ENCODE measurements at regions not wholly inside any gene's neighbourhood (a gene's known extent, or its start where the extent isn't known, plus 50 kb on each side); places are given as distances from the start of the nearest gene placed in this dataset.

- DNase-seq (ENCODE audit: low read depth) (no peak), FAIRE-seq (no peak)
- Mint-ChIP-seq H3K4me3 (ENCODE audit: unreplicated experiment) (no peak overlapping the region), H3K4me1 (ENCODE audit: low read depth, unreplicated experiment) (no peaks in the 10 kb centered on the region), H3K9me3 (ENCODE audit: unreplicated experiment) (peaks cover 2% of the 10 kb centered on the region), H3K36me3 (ENCODE audit: low read depth, unreplicated experiment) (no peaks in the 10 kb centered on the region), H3K27ac (ENCODE audit: unreplicated experiment) (no peak overlapping the region), H3K27me3 (ENCODE audit: low read depth, unreplicated experiment) (no peaks in the 10 kb centered on the region)
- Histone ChIP-seq H3K27me3 (ENCODE audit: insufficient read depth, low read length) (no peaks in the 10 kb centered on the region), H3K79me2 (ENCODE audit: insufficient read depth, low read length) (no peaks in the 10 kb centered on the region), H3K9me3 (ENCODE audit: insufficient read depth, low read depth, low read length) (no peaks in the 10 kb centered on the region), H3K9ac (ENCODE audit: low read length) (no peak overlapping the region), H3K36me3 (ENCODE audit: insufficient read depth, low read length) (no peaks in the 10 kb centered on the region), H3K4me2 (ENCODE audit: low read length) (no peak overlapping the region), H3K4me3 (ENCODE audit: insufficient read depth, low read depth, low read length) (no peak overlapping the region), H3K27ac (ENCODE audit: low read depth, low read length) (no peak overlapping the region), H3K4me1 (ENCODE audit: insufficient read depth, low read length) (no peaks in the 10 kb centered on the region), H2AFZ (ENCODE audit: low read depth, low read length) (no peak overlapping the region), H4K20me1 (ENCODE audit: insufficient read depth, low read length) (no peaks in the 10 kb centered on the region)
- TF ChIP-seq EZH2 (IDR thresholded peaks at IDR 0.05; ENCODE audit: insufficient read depth, low read length), result no peak
Measured at GRCh38 chr4:59387759-59388758, 1812.1 kb upstream of the ADGRL3 start.

DNA sequence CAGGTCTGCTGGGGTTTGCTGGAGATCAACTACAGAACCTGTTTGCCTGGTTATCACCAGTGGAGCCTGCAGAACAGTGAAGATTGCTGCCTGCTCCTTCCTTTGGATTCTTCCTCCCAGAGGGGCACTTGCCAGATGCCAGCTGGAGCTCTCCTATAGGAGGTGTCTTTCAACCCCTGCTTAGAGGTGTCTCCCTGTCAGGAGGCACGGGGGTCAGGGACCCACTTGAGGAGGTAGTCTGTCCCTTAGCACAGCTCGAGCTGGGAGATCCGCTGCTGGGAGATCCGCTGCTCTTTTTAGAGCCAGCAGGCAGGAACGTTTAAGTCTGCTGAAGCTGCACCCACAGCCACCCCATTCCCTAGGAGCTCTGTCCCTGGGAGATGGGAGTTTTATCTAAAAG, 1806.3 kb upstream of the ADGRL3 start:
- Mint-ChIP-seq H3K4me3 (ENCODE audit: unreplicated experiment) (no peak overlapping the region), H3K36me3 (ENCODE audit: low read depth, unreplicated experiment) (no peaks in the 10 kb centered on the region), H3K4me1 (ENCODE audit: low read depth, unreplicated experiment) (no peaks in the 10 kb centered on the region), H3K27ac (ENCODE audit: unreplicated experiment) (no peak overlapping the region), H3K9me3 (ENCODE audit: unreplicated experiment) (peaks cover 8% of the 10 kb centered on the region), H3K27me3 (ENCODE audit: low read depth, unreplicated experiment) (no peaks in the 10 kb centered on the region)
- H4K20me1 ChIP-seq (ENCODE audit: insufficient read depth, low read length), result no peaks in the 10 kb centered on the region
- TF ChIP-seq, protein P1, sequence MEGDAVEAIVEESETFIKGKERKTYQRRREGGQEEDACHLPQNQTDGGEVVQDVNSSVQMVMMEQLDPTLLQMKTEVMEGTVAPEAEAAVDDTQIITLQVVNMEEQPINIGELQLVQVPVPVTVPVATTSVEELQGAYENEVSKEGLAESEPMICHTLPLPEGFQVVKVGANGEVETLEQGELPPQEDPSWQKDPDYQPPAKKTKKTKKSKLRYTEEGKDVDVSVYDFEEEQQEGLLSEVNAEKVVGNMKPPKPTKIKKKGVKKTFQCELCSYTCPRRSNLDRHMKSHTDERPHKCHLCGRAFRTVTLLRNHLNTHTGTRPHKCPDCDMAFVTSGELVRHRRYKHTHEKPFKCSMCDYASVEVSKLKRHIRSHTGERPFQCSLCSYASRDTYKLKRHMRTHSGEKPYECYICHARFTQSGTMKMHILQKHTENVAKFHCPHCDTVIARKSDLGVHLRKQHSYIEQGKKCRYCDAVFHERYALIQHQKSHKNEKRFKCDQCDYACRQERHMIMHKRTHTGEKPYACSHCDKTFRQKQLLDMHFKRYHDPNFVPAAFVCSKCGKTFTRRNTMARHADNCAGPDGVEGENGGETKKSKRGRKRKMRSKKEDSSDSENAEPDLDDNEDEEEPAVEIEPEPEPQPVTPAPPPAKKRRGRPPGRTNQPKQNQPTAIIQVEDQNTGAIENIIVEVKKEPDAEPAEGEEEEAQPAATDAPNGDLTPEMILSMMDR (IDR thresholded peaks at IDR 0.05; ENCODE audit: insufficient read depth, low read depth, low read length), result no peak
- no peak for TF ChIP-seq EZH2 (IDR thresholded peaks at IDR 0.05; ENCODE audit: insufficient read depth, low read length)
- no peak overlapping the region for H3K9ac ChIP-seq (ENCODE audit: low read length)
- H2AFZ ChIP-seq (ENCODE audit: low read depth, low read length), result no peak overlapping the region
- no peak overlapping the region for H3K4me3 ChIP-seq (ENCODE audit: insufficient read depth, low read depth, low read length)
- H3K4me1 ChIP-seq (ENCODE audit: insufficient read depth, low read length), result no peaks in the 10 kb centered on the region
- no peaks in the 10 kb centered on the region for H3K9me3 ChIP-seq (ENCODE audit: insufficient read depth, low read depth, low read length)
- H3K79me2 ChIP-seq (ENCODE audit: insufficient read depth, low read length), result no peaks in the 10 kb centered on the region
- H3K27ac ChIP-seq (ENCODE audit: low read depth, low read length), result no peak overlapping the region
- no peak for FAIRE-seq
- no peaks in the 10 kb centered on the region for H3K27me3 ChIP-seq (ENCODE audit: insufficient read depth, low read length)
- no peaks in the 10 kb centered on the region for H3K36me3 ChIP-seq (ENCODE audit: insufficient read depth, low read length)
- no peak overlapping the region for H3K4me2 ChIP-seq (ENCODE audit: low read length)
- DNase-seq (ENCODE audit: low read depth), result no peak

GRCh38 chr4:59400334-59400733, 1799.8 kb upstream of the ADGRL3 start:
- no peak overlapping the region for H3K4me2 ChIP-seq (ENCODE audit: low read length)
- Mint-ChIP-seq H3K27ac (ENCODE audit: unreplicated experiment) (no peak overlapping the region), H3K4me3 (ENCODE audit: unreplicated experiment) (no peak overlapping the region), H3K9me3 (ENCODE audit: unreplicated experiment) (no peaks in the 10 kb centered on the region), H3K4me1 (ENCODE audit: low read depth, unreplicated experiment) (no peaks in the 10 kb centered on the region), H3K36me3 (ENCODE audit: low read depth, unreplicated experiment) (no peaks in the 10 kb centered on the region), H3K27me3 (ENCODE audit: low read depth, unreplicated experiment) (no peaks in the 10 kb centered on the region)
- no peaks in the 10 kb centered on the region for H3K36me3 ChIP-seq (ENCODE audit: insufficient read depth, low read length)
- no peak for TF ChIP-seq EZH2 (IDR thresholded peaks at IDR 0.05; ENCODE audit: insufficient read depth, low read length)
- TF ChIP-seq, protein P1 (IDR thresholded peaks at IDR 0.05; ENCODE audit: insufficient read depth, low read depth, low read length), result no peak
- no peak overlapping the region for H3K4me3 ChIP-seq (ENCODE audit: insufficient read depth, low read depth, low read length)
- no peak overlapping the region for H3K27ac ChIP-seq (ENCODE audit: low read depth, low read length)
- FAIRE-seq (no peak), DNase-seq (ENCODE audit: low read depth) (no peak)
- no peak overlapping the region for H3K9ac ChIP-seq (ENCODE audit: low read length)
- H3K9me3 ChIP-seq (ENCODE audit: insufficient read depth, low read depth, low read length), result no peaks in the 10 kb centered on the region
- no peaks in the 10 kb centered on the region for H3K27me3 ChIP-seq (ENCODE audit: insufficient read depth, low read length)
- no peak overlapping the region for H2AFZ ChIP-seq (ENCODE audit: low read depth, low read length)
- H3K79me2 ChIP-seq (ENCODE audit: insufficient read depth, low read length), result no peaks in the 10 kb centered on the region
- no peaks in the 10 kb centered on the region for H4K20me1 ChIP-seq (ENCODE audit: insufficient read depth, low read length)
- H3K4me1 ChIP-seq (ENCODE audit: insufficient read depth, low read length), result no peaks in the 10 kb centered on the region

All from astrocyte (in vitro differentiated cells and primary cell).